ENCODE measurements at regions not wholly inside any gene's neighbourhood (a gene's known extent, or its start where the extent isn't known, plus 50 kb on each side); places are given as distances from the start of the nearest gene placed in this dataset.

DNA sequence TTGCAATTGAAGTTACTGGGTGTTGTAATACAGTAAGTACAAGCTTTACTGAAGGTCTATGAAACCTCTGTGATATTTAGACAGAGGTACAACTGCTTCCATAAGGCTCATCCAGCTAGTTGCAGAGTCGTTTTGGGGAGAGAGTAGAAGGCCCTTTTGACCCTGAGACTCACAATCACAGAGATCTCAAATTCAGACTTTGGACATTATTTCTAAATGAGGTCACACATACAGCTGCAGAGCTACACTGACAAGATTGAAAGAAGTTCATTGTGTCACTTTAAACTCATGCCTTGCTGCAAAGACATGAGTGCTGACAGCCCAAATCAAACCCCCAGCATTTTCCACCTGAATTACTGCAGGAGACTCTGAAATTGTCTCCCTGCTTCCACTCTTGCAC lies 205.9 kb upstream of the TMEM161B start:
- peak in 1 of 2 donors; percentile 23 for DNase-seq
- Histone ChIP-seq H4K8ac (ENCODE audit: low read depth, low read length) (no peak overlapping the region), H3K18ac (ENCODE audit: low read length) (no peak overlapping the region), H2AK5ac (ENCODE audit: low read length) (no peak overlapping the region), H2BK5ac (ENCODE audit: low read depth, low read length, poor library complexity) (no peak overlapping the region), H3K9me3 (ENCODE audit: insufficient read depth, low read depth, low read length) (no peaks in the 10 kb centered on the region), H2BK12ac (ENCODE audit: low read length) (no peak overlapping the region), H3K4me1 (ENCODE audit: control insufficient read depth in 1 of 2, insufficient read depth in 2 of 2, low read length in 2 of 2) (no peaks in the 10 kb centered on the region), H3K4me2 (ENCODE audit: low read length) (no peak overlapping the region), H3K79me2 (ENCODE audit: control insufficient read depth, insufficient read depth, low read length, poor library complexity) (no peaks in the 10 kb centered on the region), H3K4me3 (ENCODE audit: low read depth, low read length) (no peak overlapping the region), H3K27me3 (ENCODE audit: insufficient read depth, low read length) (no peaks in the 10 kb centered on the region), H3K4ac (ENCODE audit: low read depth, low read length) (no peak overlapping the region), H2BK120ac (ENCODE audit: insufficient read depth, low read length, poor library complexity) (no peak overlapping the region), H3K36me3 (ENCODE audit: control insufficient read depth in 1 of 2, insufficient read depth in 2 of 2, low read length in 2 of 2) (no peaks in the 10 kb centered on the region), H2AFZ (ENCODE audit: insufficient read depth, low read length, poor library complexity) (no peak overlapping the region), H3K14ac (ENCODE audit: low read length) (no peak overlapping the region), H3K9ac (ENCODE audit: low read length) (no peak overlapping the region), H4K91ac (ENCODE audit: low read depth, low read length) (no peak overlapping the region), H3K27ac (ENCODE audit: low read depth, low read length) (no peak overlapping the region), H4K12ac (ENCODE audit: low read depth, low read length) (no peak overlapping the region), H3K79me1 (ENCODE audit: low read length) (no peaks in the 10 kb centered on the region), H3K23ac (ENCODE audit: low read length) (no peak overlapping the region)
- no CpG with 5 or more reads among the region's 1 CpG for WGBS (ENCODE audit: extremely low coverage, insufficient coverage, insufficient read length)

DNA sequence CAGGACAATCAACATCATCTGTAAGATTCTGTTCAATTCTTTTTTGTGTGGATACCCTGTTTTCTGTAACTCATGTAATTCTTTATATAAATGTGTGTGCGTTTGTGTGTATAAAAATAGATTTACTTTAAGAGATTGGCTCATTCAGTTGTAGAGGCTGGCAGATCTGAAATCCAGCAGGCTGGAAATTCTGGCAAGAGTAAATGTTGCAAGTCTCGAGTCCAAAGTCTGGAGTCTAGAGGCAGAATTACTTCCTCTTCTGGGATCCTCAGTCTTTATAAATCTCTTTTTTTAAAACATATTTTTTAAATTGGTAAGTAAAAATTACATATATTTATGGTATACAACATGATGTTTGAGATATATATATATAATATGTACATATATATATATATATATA lies 202.1 kb upstream of the TMEM161B start:
- no peaks in the 10 kb centered on the region for H3K79me1 ChIP-seq (ENCODE audit: low read length)
- no peaks in the 10 kb centered on the region for H3K9me3 ChIP-seq (ENCODE audit: insufficient read depth, low read depth, low read length)
- no peak overlapping the region for H3K4me3 ChIP-seq (ENCODE audit: low read depth, low read length)
- H2AK5ac ChIP-seq (ENCODE audit: low read length), result no peak overlapping the region
- H3K4me2 ChIP-seq (ENCODE audit: low read length), result no peak overlapping the region
- no peaks in the 10 kb centered on the region for H3K27me3 ChIP-seq (ENCODE audit: insufficient read depth, low read length)
- no peak overlapping the region for H2BK12ac ChIP-seq (ENCODE audit: low read length)
- no peaks in the 10 kb centered on the region for H3K36me3 ChIP-seq (ENCODE audit: control insufficient read depth in 1 of 2, insufficient read depth in 2 of 2, low read length in 2 of 2)
- no peak for DNase-seq
- no peak overlapping the region for H2AFZ ChIP-seq (ENCODE audit: insufficient read depth, low read length, poor library complexity)
- H4K8ac ChIP-seq (ENCODE audit: low read depth, low read length), result no peak overlapping the region
- no peak overlapping the region for H2BK120ac ChIP-seq (ENCODE audit: insufficient read depth, low read length, poor library complexity)
- no peak overlapping the region for H3K18ac ChIP-seq (ENCODE audit: low read length)
- WGBS (ENCODE audit: extremely low coverage, insufficient coverage, insufficient read length), result no CpG with 5 or more reads among the region's 2 CpGs
- no peak overlapping the region for H2BK5ac ChIP-seq (ENCODE audit: low read depth, low read length, poor library complexity)
- no peaks in the 10 kb centered on the region for H3K4me1 ChIP-seq (ENCODE audit: control insufficient read depth in 1 of 2, insufficient read depth in 2 of 2, low read length in 2 of 2)
- no peak overlapping the region for H4K91ac ChIP-seq (ENCODE audit: low read depth, low read length)
- H3K27ac ChIP-seq (ENCODE audit: low read depth, low read length), result no peak overlapping the region
- H3K4ac ChIP-seq (ENCODE audit: low read depth, low read length), result no peak overlapping the region
- H3K79me2 ChIP-seq (ENCODE audit: control insufficient read depth, insufficient read depth, low read length, poor library complexity), result no peaks in the 10 kb centered on the region
- no peak overlapping the region for H4K12ac ChIP-seq (ENCODE audit: low read depth, low read length)
- H3K14ac ChIP-seq (ENCODE audit: low read length), result no peak overlapping the region
- H3K23ac ChIP-seq (ENCODE audit: low read length), result no peak overlapping the region
- H3K9ac ChIP-seq (ENCODE audit: low read length), result no peak overlapping the region

DNA sequence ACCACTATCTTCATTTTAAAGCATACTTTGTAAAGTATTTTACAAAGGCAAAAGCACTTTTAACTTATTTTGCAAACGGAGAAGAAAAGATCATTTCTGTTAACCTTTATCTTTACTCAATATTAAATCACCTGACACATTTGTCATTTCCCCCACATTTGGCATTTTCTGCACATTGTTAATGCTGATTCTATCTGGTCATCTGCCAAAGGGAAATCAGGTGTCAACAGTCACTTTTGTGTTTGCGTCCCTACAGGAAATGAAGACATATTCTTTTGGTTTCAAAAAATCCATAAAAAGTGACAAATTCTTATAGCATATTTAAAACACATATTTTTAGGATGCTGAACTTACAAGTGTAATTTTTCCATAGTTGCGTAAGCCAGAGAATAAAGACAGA lies 191.3 kb upstream of the TMEM161B start:
- H3K18ac ChIP-seq (ENCODE audit: low read length), result no peak overlapping the region
- no peak for DNase-seq
- H3K9ac ChIP-seq (ENCODE audit: low read length), result no peak overlapping the region
- no peak overlapping the region for H2BK120ac ChIP-seq (ENCODE audit: insufficient read depth, low read length, poor library complexity)
- H3K27ac ChIP-seq (ENCODE audit: low read depth, low read length), result no peak overlapping the region
- no peaks in the 10 kb centered on the region for H3K36me3 ChIP-seq (ENCODE audit: control insufficient read depth in 1 of 2, insufficient read depth in 2 of 2, low read length in 2 of 2)
- no peak overlapping the region for H4K12ac ChIP-seq (ENCODE audit: low read depth, low read length)
- H2BK5ac ChIP-seq (ENCODE audit: low read depth, low read length, poor library complexity), result no peak overlapping the region
- WGBS (ENCODE audit: extremely low coverage, insufficient coverage, insufficient read length), result no CpG with 5 or more reads among the region's 3 CpGs
- no peaks in the 10 kb centered on the region for H3K79me1 ChIP-seq (ENCODE audit: low read length)
- no peaks in the 10 kb centered on the region for H3K4me1 ChIP-seq (ENCODE audit: control insufficient read depth in 1 of 2, insufficient read depth in 2 of 2, low read length in 2 of 2)
- H3K4me3 ChIP-seq (ENCODE audit: low read depth, low read length), result no peak overlapping the region
- no peak overlapping the region for H3K23ac ChIP-seq (ENCODE audit: low read length)
- no peak overlapping the region for H3K4ac ChIP-seq (ENCODE audit: low read depth, low read length)
- no peaks in the 10 kb centered on the region for H3K79me2 ChIP-seq (ENCODE audit: control insufficient read depth, insufficient read depth, low read length, poor library complexity)
- H3K4me2 ChIP-seq (ENCODE audit: low read length), result no peak overlapping the region
- no peak overlapping the region for H2AK5ac ChIP-seq (ENCODE audit: low read length)
- no peak overlapping the region for H4K91ac ChIP-seq (ENCODE audit: low read depth, low read length)
- no peaks in the 10 kb centered on the region for H3K27me3 ChIP-seq (ENCODE audit: insufficient read depth, low read length)
- no peak overlapping the region for H2AFZ ChIP-seq (ENCODE audit: insufficient read depth, low read length, poor library complexity)
- H3K9me3 ChIP-seq (ENCODE audit: insufficient read depth, low read depth, low read length), result no peaks in the 10 kb centered on the region
- H3K14ac ChIP-seq (ENCODE audit: low read length), result no peak overlapping the region
- no peak overlapping the region for H2BK12ac ChIP-seq (ENCODE audit: low read length)
- no peak overlapping the region for H4K8ac ChIP-seq (ENCODE audit: low read depth, low read length)

DNA sequence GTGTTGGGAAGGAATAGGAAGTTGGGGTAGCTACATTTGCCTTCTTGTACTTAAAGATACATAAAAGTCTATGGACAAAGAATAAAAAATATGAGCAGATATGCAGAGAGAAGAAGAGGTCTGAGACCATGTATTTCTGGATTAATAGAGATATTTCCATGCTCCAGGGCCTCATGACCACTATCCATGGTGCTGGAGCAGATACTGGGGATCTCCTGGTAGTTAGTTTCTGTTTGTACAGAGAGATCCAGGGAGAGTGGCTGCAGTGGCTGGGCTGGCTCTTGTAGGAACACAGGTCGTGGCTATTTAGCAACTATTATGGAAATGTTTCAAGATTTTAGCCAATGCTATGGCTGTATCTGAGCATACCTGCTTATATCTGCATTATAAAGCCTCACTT lies 184.2 kb upstream of the TMEM161B start:
- Histone ChIP-seq H3K4me1 (ENCODE audit: control insufficient read depth in 1 of 2, insufficient read depth in 2 of 2, low read length in 2 of 2) (no peaks in the 10 kb centered on the region), H4K8ac (ENCODE audit: low read depth, low read length) (no peak overlapping the region), H2AFZ (ENCODE audit: insufficient read depth, low read length, poor library complexity) (no peak overlapping the region), H2BK5ac (ENCODE audit: low read depth, low read length, poor library complexity) (no peak overlapping the region), H3K9me3 (ENCODE audit: insufficient read depth, low read depth, low read length) (no peaks in the 10 kb centered on the region), H3K79me2 (ENCODE audit: control insufficient read depth, insufficient read depth, low read length, poor library complexity) (no peaks in the 10 kb centered on the region), H2BK120ac (ENCODE audit: insufficient read depth, low read length, poor library complexity) (no peak overlapping the region), H3K4me3 (ENCODE audit: low read depth, low read length) (no peak overlapping the region), H3K4ac (ENCODE audit: low read depth, low read length) (no peak overlapping the region), H4K91ac (ENCODE audit: low read depth, low read length) (no peak overlapping the region), H3K14ac (ENCODE audit: low read length) (no peak overlapping the region), H3K27ac (ENCODE audit: low read depth, low read length) (no peak overlapping the region), H3K18ac (ENCODE audit: low read length) (no peak overlapping the region), H4K12ac (ENCODE audit: low read depth, low read length) (no peak overlapping the region), H3K23ac (ENCODE audit: low read length) (no peak overlapping the region), H3K36me3 (ENCODE audit: control insufficient read depth in 1 of 2, insufficient read depth in 2 of 2, low read length in 2 of 2) (no peaks in the 10 kb centered on the region), H3K9ac (ENCODE audit: low read length) (no peak overlapping the region), H3K27me3 (ENCODE audit: insufficient read depth, low read length) (no peaks in the 10 kb centered on the region), H3K4me2 (ENCODE audit: low read length) (no peak overlapping the region), H3K79me1 (ENCODE audit: low read length) (no peaks in the 10 kb centered on the region), H2AK5ac (ENCODE audit: low read length) (no peak overlapping the region), H2BK12ac (ENCODE audit: low read length) (no peak overlapping the region)
- no peak for DNase-seq
- no CpG with 5 or more reads among the region's 1 CpG for WGBS (ENCODE audit: extremely low coverage, insufficient coverage, insufficient read length)

Measured in trophoblast cell (in vitro differentiated cells and primary cell).